Tibial nerve (tissue), 4 donors: ENCODE measurements at regions not wholly inside any gene's neighbourhood (a gene's known extent, or its start where the extent isn't known, plus 50 kb on each side); places are given as distances from the start of the nearest gene placed in this dataset.

Source experiments
- DNase-seq, 2 donors: peaks; one replicate each; pipeline ENCODE4 v3.0.0-alpha.2; 2019; ENCODE audit warnings: low spot score in 2 of 2
- H3K27ac ChIP-seq, 4 donors: fragments of 200-600 bp; sonication (generic) in 3 of 4; one replicate each; pipeline ENCODE4 v1.5.1; 2017 to 2019; ENCODE audit warnings: mild to moderate bottlenecking in 1 of 4
- H3K27me3 ChIP-seq, 2 donors: fragments of 200-600 bp; sonication (generic) in 1 of 2; one replicate each; pipeline versions ENCODE4 v1.5.1 to v1.6.0; 2017 to 2019
- H3K36me3 ChIP-seq, 3 donors: fragments of 200-600 bp; sonication (generic); one replicate each; pipeline ENCODE4 v1.5.1; 2018 to 2019
- H3K4me1 ChIP-seq, 4 donors: fragments of 200-600 bp; sonication (generic) in 3 of 4; one replicate each; pipeline ENCODE4 v1.5.1; 2017 to 2019
- H3K4me3 ChIP-seq, 4 donors: fragments of 200-600 bp; sonication (generic) in 3 of 4; one replicate each; pipeline ENCODE4 v1.5.1; 2017 to 2019; ENCODE audit warnings: mild to moderate bottlenecking in 1 of 4, moderate library complexity in 1 of 4
- H3K9me3 ChIP-seq, 4 donors: fragments of 200-600 bp; sonication (generic) in 3 of 4; one replicate each; pipeline ENCODE4 v1.5.1; 2017 to 2019
- CTCF ChIP-seq, 5 experiments: fragments of 200-600 bp in 3 of 5; fragments of 450-650 bp in 2 of 5; sonication (generic) in 3 of 5; IDR thresholded peaks; one replicate each; pipeline ENCODE4 v1.5.1; 2016 to 2019; ENCODE audit warnings: antibody characterized with exemption in 5 of 5, mild to moderate bottlenecking in 3 of 5, moderate library complexity in 2 of 5
- EP300 ChIP-seq, 2 donors: sonication (generic); formaldehyde crosslinking; IDR thresholded peaks; one replicate each; pipeline ENCODE4 v1.6.1; 2017; ENCODE audit warnings: antibody characterized with exemption in 2 of 2, mild to moderate bottlenecking in 1 of 2
- POLR2A ChIP-seq, 2 donors: fragments of 450-650 bp; IDR thresholded peaks; one replicate each; pipeline ENCODE4 v1.6.1; 2017; ENCODE audit warnings: antibody characterized with exemption in 2 of 2, mild to moderate bottlenecking in 2 of 2, moderate library complexity in 2 of 2
- WGBS, 2 donors: methylation state at CpG; one replicate each; pipeline ENCODE4 v1.1.5; 2018; 5-methylcytosine and 5-hydroxymethylcytosine counted together

- 45 to 76% methylated on average over 2 of the region's 2 CpGs for WGBS, 2 donors
Observed at GRCh38 chr14:34373191-34373590, 88.8 kb downstream of the SPTSSA start.

GRCh38 chr14:34372786-34373185 is 89.3 kb downstream of the SPTSSA start:
- no peak for TF ChIP-seq CTCF (IDR thresholded peaks at IDR 0.05)
- no peak for TF ChIP-seq EP300 (IDR thresholded peaks at IDR 0.05)
- TF ChIP-seq POLR2A (IDR thresholded peaks at IDR 0.05) = no peak
- H3K36me3 ChIP-seq = no peaks in the 10 kb centered on the region
- H3K4me3 ChIP-seq = no peak overlapping the region
- no peak for DNase-seq
- no peak overlapping the region for H3K27ac ChIP-seq
- H3K9me3 ChIP-seq = no peaks in the 10 kb centered on the region
- peaks cover 0 to 7% (median 0%) of the 10 kb centered on the region in 4 donors for H3K4me1 ChIP-seq
- WGBS, 2 donors = 81 to 91% methylated on average over 1 of the region's 1 CpG
- no peaks in the 10 kb centered on the region for H3K27me3 ChIP-seq

More at GRCh38 chr14:34373191-34373590, 88.8 kb downstream of the SPTSSA start:
- TF ChIP-seq POLR2A (IDR thresholded peaks at IDR 0.05) = no peak
- no peak for TF ChIP-seq EP300 (IDR thresholded peaks at IDR 0.05)
- TF ChIP-seq CTCF (IDR thresholded peaks at IDR 0.05) = no peak
- no peak overlapping the region for H3K4me3 ChIP-seq
- H3K4me1 ChIP-seq = peaks cover 0 to 7% (median 0%) of the 10 kb centered on the region in 4 donors
- H3K27ac ChIP-seq = no peak overlapping the region
- H3K27me3 ChIP-seq = no peaks in the 10 kb centered on the region
- H3K36me3 ChIP-seq = no peaks in the 10 kb centered on the region
- no peak for DNase-seq
- no peaks in the 10 kb centered on the region for H3K9me3 ChIP-seq

DNA sequence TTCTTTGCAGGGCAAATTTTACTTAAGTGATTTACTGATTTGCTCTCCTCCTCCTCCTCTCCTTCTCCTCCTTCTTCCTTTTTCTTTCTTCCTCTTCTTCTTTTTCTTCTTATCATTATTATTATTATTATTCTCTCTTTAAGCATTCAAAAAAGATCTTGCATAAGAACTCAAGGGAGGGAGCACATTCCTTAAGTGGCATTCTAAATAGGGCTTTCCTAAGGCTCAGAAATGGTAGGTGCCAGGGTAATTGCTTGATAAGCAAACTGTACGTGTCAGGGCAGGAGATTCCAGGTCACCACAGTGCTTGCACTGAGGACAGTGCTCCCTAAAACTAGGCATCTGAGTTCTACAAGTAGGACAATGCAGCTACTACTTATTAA is 92.4 kb downstream of the SPTSSA start:
- TF ChIP-seq CTCF (IDR thresholded peaks at IDR 0.05) = no peak
- no peak for TF ChIP-seq EP300 (IDR thresholded peaks at IDR 0.05)
- TF ChIP-seq POLR2A (IDR thresholded peaks at IDR 0.05) = no peak
- no peaks in the 10 kb centered on the region for H3K9me3 ChIP-seq
- no peak overlapping the region for H3K4me3 ChIP-seq
- no peak overlapping the region for H3K27ac ChIP-seq
- WGBS, 2 donors = 47 to 70% methylated on average over 1 of the region's 1 CpG
- no peaks in the 10 kb centered on the region for H3K36me3 ChIP-seq
- H3K4me1 ChIP-seq = peaks cover 0 to 7% (median 0%) of the 10 kb centered on the region in 4 donors
- H3K27me3 ChIP-seq = no peaks in the 10 kb centered on the region
- no peak for DNase-seq

DNA sequence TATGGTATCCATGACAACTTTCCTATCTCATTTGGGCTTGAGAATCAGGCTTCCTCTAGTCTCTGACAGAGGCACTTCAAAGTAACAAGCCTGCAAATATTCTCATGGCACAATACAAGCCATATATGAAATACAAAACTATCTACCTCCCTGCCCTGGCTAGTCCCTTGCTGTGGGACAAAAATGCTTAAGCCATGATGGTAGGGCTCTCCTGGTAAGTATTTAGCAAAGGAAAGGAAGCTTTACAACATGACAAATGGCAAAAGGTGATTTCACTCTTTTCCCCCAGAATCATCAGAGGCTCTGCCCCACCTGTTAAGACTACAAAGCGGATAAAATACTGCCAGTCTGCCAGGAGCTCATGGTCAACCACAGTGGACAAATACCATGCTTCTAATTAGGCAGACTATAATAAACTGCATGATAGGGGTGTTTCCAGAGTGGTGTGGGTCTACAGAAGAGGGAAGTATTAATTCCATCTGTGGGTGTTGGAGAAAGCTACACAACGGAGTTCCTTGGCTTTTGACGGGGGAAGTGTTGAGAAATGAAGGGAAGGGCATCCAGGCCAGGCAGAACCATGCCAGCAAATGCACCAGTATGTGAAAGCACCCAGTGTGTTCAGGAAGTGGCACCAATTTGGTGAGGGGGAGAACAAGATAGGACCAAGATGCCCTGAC is 92.9 kb downstream of the SPTSSA start:
- Histone ChIP-seq H3K27me3 (no peaks in the 10 kb centered on the region), H3K4me3 (no peak overlapping the region), H3K4me1 (peaks cover 0 to 7% (median 0%) of the 10 kb centered on the region in 4 donors), H3K9me3 (no peaks in the 10 kb centered on the region), H3K36me3 (no peaks in the 10 kb centered on the region), H3K27ac (peak overlapping the region in 2 of 4 donors; percentile 1 to 25)
- TF ChIP-seq CTCF (IDR thresholded peaks at IDR 0.05) (no peak), POLR2A (IDR thresholded peaks at IDR 0.05) (no peak), EP300 (IDR thresholded peaks at IDR 0.05) (no peak)
- WGBS, 2 donors = 58 to 66% methylated on average over 3 of the region's 3 CpGs
- DNase-seq = no peak

DNA sequence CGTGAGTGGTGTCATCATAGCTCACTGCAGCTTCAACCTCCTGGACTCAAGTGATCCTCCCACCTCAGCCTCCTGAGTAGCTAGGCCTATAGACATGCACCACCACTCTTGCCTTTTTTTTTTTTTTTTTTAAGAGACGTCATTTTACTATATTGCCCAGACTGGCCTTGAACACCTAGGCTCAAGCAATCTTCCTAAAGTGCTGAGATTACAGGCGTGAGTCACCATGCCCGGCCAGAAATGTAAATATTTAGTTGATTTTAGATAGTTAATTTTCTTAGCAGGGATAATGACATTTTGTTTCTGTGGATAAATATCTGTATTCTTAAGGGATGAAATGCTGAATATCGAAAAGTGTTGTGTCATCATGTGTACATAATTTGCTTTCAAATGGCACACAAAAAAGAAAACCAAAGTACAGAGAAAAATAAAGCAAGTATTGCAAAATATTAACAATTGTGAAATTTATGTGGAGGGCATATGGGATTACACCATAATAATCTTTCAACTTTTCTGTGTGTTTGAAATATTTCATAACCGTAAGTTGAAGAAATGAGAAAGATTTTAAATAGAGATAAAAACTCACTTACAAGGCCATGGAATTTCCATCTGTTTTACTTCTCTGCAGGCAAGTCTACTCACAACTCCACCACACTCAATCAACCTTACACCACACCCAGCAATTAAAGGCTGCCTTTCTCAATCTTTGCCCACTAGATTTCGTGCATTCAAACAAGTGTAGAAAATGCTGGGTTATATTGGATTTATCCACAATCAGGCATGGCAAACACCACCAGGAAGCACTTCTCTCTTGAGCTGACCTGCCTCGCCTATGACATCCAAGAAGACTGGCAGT is 93.7 kb downstream of the SPTSSA start:
- no peak for DNase-seq
- H3K27ac ChIP-seq = peak overlapping the region in 2 of 4 donors; percentile 1 to 25
- TF ChIP-seq EP300 (IDR thresholded peaks at IDR 0.05) = peak in 1 of 2 donors; percentile 14
- no peak for TF ChIP-seq CTCF (IDR thresholded peaks at IDR 0.05)
- no peak for TF ChIP-seq POLR2A (IDR thresholded peaks at IDR 0.05)
- peaks cover 0 to 7% (median 0%) of the 10 kb centered on the region in 4 donors for H3K4me1 ChIP-seq
- WGBS, 2 donors = 66 to 72% methylated on average over 8 of the region's 8 CpGs
- no peak overlapping the region for H3K4me3 ChIP-seq
- H3K36me3 ChIP-seq = no peaks in the 10 kb centered on the region
- H3K9me3 ChIP-seq = no peaks in the 10 kb centered on the region
- no peaks in the 10 kb centered on the region for H3K27me3 ChIP-seq
